ENCODE measurements at regions not wholly inside any gene's neighbourhood (a gene's known extent, or its start where the extent isn't known, plus 50 kb on each side); places are given as distances from the start of the nearest gene placed in this dataset.

DNA sequence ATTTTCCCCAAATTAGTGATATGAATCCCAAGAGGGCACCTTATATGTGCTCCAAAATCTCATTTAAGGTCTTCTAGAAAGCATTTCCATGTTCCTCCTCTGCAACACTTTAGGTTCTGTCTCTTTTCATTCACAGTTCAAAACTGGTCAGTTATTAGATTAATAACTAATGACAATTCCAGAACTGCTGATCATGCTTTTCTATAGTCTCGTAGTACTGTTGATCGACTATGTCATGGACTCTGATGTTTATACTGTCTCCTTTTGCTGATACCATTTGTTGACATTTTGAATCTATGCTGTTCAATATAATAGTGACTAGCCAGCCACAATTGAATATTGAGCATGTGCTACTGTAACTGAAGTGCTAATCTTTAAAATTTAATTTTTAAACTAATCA, 728.3 kb downstream of the LRFN5 start:
- Mint-ChIP-seq H3K27me3 (ENCODE audit: insufficient read depth) (no peaks in the 10 kb centered on the region), H3K4me3 (no peak overlapping the region), H3K4me1 (ENCODE audit: low read depth) (no peaks in the 10 kb centered on the region), H3K27ac (no peak overlapping the region), H3K9me3 (peaks cover 12% of the 10 kb centered on the region), H3K36me3 (ENCODE audit: low read depth) (no peaks in the 10 kb centered on the region)
- TF ChIP-seq, protein P1, sequence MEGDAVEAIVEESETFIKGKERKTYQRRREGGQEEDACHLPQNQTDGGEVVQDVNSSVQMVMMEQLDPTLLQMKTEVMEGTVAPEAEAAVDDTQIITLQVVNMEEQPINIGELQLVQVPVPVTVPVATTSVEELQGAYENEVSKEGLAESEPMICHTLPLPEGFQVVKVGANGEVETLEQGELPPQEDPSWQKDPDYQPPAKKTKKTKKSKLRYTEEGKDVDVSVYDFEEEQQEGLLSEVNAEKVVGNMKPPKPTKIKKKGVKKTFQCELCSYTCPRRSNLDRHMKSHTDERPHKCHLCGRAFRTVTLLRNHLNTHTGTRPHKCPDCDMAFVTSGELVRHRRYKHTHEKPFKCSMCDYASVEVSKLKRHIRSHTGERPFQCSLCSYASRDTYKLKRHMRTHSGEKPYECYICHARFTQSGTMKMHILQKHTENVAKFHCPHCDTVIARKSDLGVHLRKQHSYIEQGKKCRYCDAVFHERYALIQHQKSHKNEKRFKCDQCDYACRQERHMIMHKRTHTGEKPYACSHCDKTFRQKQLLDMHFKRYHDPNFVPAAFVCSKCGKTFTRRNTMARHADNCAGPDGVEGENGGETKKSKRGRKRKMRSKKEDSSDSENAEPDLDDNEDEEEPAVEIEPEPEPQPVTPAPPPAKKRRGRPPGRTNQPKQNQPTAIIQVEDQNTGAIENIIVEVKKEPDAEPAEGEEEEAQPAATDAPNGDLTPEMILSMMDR (IDR thresholded peaks at IDR 0.05) = no peak
- no peak for DNase-seq

DNA sequence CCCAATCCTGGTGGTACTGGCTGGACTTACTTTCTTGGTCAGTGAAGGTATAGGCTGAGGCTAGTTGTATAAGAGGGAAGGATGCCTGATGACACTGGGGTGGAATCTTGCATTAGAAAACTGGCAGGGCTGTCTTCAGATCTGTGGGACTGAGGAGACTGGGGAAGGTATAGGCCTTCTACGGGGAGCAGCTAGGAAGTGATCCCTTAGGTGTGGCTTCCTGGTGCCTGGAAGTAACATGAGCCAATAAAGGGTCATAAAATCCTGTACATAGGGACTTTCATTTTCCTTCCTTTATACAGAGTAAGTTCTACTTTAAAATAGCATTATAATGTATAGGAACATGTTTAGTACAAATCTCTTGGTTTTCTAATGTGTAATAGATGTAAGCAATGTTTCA, 716.8 kb downstream of the LRFN5 start:
- Mint-ChIP-seq H3K4me1 (ENCODE audit: low read depth) (no peaks in the 10 kb centered on the region), H3K27ac (no peak overlapping the region), H3K9me3 (peaks cover 62% of the 10 kb centered on the region), H3K36me3 (ENCODE audit: low read depth) (no peaks in the 10 kb centered on the region), H3K27me3 (ENCODE audit: insufficient read depth) (no peaks in the 10 kb centered on the region), H3K4me3 (no peak overlapping the region)
- TF ChIP-seq, protein P1 (IDR thresholded peaks at IDR 0.05) = no peak
- DNase-seq = no peak

DNA sequence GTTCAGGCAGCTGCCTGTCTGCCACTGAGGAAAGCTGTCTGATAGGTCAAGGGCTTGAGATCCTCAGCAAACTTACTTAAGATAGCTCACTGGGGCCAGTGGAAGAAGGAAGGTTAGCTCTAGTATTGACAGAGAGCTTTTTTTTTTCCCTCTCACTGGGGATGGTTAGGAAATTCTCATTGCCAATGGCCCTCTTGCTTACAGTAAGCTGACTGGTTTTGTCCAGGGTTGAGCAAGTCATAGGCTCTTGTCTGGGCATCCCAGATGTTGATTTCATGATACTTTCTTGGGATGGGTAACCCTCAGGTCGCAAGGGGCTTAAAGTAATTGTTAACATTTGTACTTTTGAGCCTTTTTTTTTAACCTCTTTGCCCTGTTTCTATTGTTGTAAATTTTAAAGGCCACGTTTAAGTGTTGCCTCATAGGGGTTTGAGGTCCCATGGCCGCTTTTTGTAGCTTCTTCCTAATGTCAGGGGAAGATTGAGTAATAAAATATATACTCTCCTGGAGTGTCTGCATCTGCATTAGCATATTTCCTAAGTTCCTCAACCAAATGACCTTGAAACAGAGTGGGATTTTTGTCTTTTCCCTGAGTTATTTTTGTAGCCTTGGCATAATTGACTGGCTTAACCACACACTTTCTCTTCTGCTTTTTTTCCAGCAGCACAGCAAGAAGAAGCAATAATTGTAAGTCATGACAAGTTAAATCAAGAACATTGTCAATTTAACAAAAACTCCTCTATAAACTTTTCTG, 716.0 kb downstream of the LRFN5 start:
- TF ChIP-seq, protein P1 (IDR thresholded peaks at IDR 0.05) = no peak
- no peak overlapping the region for H3K27ac Mint-ChIP-seq
- H3K9me3 Mint-ChIP-seq = peaks cover 63% of the 10 kb centered on the region
- no peaks in the 10 kb centered on the region for H3K4me1 Mint-ChIP-seq (ENCODE audit: low read depth)
- H3K27me3 Mint-ChIP-seq (ENCODE audit: insufficient read depth) = no peaks in the 10 kb centered on the region
- DNase-seq = no peak
- no peak overlapping the region for H3K4me3 Mint-ChIP-seq
- H3K36me3 Mint-ChIP-seq (ENCODE audit: low read depth) = no peaks in the 10 kb centered on the region

DNA sequence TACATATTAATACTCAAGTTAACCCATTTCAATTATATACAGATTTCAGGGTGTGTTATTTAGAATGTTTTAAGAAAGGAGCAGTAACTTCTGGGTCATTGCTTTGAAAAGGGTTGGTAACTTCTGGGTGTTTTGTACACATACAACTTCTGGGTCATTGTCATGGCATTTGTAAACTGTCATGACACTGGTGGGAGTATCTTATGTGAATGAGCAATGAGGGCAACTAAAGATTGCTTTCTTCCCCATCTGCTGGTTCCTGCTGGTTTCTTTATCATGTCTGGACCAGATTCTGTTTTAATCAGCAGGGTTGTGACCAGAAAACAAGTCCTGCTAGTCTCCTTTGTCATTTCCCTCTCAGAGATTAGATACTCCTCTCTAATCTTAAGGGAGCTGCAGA, 713.3 kb downstream of the LRFN5 start:
- TF ChIP-seq, protein P1 (IDR thresholded peaks at IDR 0.05) = no peak
- Mint-ChIP-seq H3K9me3 (peaks cover 57% of the 10 kb centered on the region), H3K27me3 (ENCODE audit: insufficient read depth) (no peaks in the 10 kb centered on the region), H3K4me1 (ENCODE audit: low read depth) (no peaks in the 10 kb centered on the region), H3K27ac (no peak overlapping the region), H3K4me3 (no peak overlapping the region), H3K36me3 (ENCODE audit: low read depth) (no peaks in the 10 kb centered on the region)
- DNase-seq = no peak

DNA sequence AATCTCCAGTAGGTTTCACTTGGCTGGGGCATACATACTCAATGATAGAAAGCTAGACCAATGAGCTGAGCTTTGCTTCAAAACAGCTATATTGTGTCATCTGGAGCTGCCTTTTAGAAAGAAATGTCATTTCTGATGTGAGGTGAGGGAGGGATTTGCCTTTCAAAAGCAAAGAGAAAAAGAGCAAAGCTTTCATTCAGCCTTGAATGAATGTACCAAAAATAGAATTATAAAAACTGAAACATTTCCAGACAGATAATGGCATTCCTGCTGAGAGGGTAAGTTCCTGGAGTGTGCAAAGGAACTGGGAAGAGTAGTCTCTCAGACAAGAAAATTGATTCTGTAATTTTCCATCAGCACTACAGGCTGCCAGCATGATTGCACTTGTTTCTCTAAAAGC, 710.0 kb downstream of the LRFN5 start:
- H3K9me3 Mint-ChIP-seq = peaks cover 44% of the 10 kb centered on the region
- no peaks in the 10 kb centered on the region for H3K27me3 Mint-ChIP-seq (ENCODE audit: insufficient read depth)
- H3K4me3 Mint-ChIP-seq = no peak overlapping the region
- DNase-seq = no peak
- TF ChIP-seq, protein P1 (IDR thresholded peaks at IDR 0.05) = no peak
- H3K27ac Mint-ChIP-seq = no peak overlapping the region
- H3K36me3 Mint-ChIP-seq (ENCODE audit: low read depth) = no peaks in the 10 kb centered on the region
- no peaks in the 10 kb centered on the region for H3K4me1 Mint-ChIP-seq (ENCODE audit: low read depth)

All from HFFc6 (cell line).